GM21367 (cell line): ENCODE measurements at regions not wholly inside any gene's neighbourhood (a gene's known extent, or its start where the extent isn't known, plus 50 kb on each side); places are given as distances from the start of the nearest gene placed in this dataset.
A peak's percentile ranks its signal among the peaks of the same experiment; 100 is the strongest.
"Not testable (repeated sequence)": the region's sequence is repeated elsewhere in the genome, so short reads cannot be mapped to it uniquely, and the experiment has no call there.

Experiments
- ATAC-seq: cut with Tn5 transposase; IDR thresholded peaks from one replicate; pipeline ENCODE4 v1.9.1; 2021; ENCODE audit not compliant: unreplicated experiment

- ATAC-seq: no peak
Measured at GRCh38 chr14:40058901-40059897, 627.0 kb upstream of the FBXO33 start.

GRCh38 chr14:40053416-40053815, 621.2 kb upstream of the FBXO33 start:
- no peak for ATAC-seq

GRCh38 chr14:40028991-40029390, 596.8 kb upstream of the FBXO33 start:
- ATAC-seq: no peak

DNA sequence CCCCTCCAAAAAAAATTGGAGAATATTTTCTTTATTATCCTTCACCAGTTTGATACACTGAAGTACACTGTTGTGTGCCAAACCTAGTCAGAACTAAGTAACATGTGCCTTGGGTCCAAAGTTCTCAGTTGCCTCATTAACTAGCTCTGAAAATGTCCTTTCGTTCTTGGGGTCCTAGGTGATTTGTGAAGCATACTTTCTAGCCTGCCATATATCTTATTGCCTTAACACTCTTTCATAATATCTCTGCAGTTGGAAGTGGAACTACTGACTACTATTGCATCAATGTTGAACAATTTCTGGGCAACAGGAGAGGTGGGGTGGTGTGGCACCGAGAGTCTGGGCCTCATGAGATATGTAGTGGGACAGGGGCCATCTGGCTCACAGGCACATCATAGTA, 592.9 kb upstream of the FBXO33 start:
- no peak for ATAC-seq

DNA sequence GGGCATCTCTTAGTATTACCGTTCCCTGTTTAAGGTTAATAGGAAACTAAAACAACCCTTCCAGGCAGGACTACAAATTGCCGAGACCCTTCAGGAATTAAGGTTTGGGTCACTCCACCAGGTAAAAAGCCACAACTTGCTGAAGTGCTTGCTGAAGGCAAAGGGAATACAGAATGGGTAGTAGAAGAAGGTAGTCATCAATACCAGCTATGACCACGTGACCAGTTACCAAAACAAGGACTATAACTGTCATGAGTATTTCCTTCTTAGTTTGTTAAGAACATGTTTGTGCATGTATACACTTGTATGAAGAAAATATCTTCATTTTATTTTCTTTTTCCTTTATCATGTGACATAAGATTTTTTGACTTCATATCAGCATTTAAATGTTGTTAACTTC, 578.7 kb upstream of the FBXO33 start:
- ATAC-seq: no peak

DNA sequence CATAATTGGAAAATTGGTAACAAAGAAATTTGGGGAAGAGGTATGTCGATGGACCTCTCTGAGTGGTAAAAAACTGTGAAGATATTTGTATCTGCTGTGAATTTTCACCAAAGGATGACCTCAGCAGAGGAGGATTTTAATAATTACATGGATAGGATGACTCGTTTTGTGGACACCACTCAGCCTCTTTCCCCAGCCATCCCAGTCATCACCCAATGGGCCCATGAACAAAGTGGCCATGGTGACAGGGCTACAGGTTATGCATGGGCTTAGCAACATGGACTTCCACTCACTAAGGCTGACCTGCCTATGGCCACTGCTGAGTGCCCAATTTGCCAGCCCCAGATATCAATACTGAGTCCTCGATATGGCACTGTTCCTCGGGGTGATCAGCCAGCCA, 577.5 kb upstream of the FBXO33 start:
- ATAC-seq: no peak

- ATAC-seq: not testable (repeated sequence)
Measured at GRCh38 chr14:40008345-40008744, 576.1 kb upstream of the FBXO33 start.

DNA sequence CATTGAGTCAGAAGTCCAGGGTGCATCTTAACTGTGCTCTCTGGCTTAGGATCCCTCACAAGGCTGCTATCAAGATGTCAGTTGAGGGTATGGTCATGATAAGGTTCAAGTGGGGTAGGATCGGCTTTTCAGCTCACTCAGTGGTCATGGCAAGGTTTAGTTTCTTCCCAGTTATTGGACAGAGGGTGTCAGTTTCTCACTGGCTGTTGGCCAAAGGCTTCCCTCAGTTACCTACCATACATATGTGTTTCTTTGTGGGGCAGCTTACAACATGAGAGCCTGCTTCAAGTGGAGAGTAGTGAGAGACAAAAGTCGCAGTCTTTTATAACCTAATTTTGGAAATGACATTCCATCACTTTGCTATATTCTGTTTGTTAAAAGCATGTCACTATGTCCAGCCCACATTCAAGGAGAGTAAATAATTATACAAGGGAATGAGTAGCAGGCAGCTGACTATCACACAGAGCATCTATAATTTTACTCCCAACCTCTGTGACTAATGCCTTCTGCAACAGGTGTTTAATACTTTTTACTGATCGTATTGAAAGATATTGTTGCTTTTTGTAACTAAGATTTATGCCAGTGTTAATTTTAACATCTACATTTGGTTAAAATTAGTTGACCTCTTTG, 572.8 kb upstream of the FBXO33 start:
- ATAC-seq: no peak

- no peak for ATAC-seq
Measured at GRCh38 chr14:40003773-40004172, 571.5 kb upstream of the FBXO33 start.

- ATAC-seq: no peak
Measured at GRCh38 chr14:39998854-39999253, 566.6 kb upstream of the FBXO33 start.

- no peak for ATAC-seq
Measured at GRCh38 chr14:39998114-39998513, 565.9 kb upstream of the FBXO33 start.

DNA sequence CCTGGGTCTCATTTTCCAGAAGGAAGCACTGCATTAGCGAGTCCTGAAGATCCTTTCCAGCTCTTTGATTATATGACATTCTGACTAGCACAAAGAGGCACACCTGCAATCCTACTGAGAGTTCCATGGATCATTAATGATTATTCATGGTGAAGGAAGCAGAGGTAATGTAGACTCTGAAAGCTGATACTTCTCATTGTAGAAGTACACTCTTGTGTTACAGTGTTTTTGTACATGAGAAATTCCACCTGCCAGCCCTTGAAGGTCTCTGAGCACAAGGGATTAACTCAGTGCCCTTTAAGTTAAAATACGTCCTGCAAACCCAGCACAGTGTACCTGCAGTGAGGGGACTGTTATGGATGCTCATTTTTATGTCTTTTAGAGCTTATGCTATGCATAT, 558.8 kb upstream of the FBXO33 start:
- no peak for ATAC-seq

GRCh38 chr14:39988939-39989338, 556.7 kb upstream of the FBXO33 start:
- no peak for ATAC-seq

GRCh38 chr14:39984323-39984722, 552.1 kb upstream of the FBXO33 start:
- ATAC-seq: no peak

GRCh38 chr14:39977198-39977597, 545.0 kb upstream of the FBXO33 start:
- ATAC-seq: no peak

DNA sequence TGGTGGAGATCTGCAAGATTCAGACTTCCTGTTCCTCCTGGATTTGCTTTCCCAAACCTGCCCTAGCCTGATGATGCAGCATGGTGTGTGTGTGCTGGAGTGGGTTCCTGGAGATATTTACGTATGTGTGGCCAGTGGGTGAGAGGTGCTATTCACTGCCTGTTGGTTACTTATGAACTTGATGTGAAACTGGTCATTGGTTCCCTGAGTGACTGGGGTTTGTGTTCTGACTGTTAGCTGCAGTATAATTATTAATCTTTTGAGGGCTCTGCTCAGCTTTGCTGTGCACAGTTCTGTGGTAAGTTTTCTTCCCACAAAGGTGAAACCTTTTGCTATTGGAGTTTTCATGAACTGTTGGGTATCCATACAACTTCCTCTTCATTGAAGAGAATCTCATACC, 541.8 kb upstream of the FBXO33 start:
- peak; percentile 96 for ATAC-seq

DNA sequence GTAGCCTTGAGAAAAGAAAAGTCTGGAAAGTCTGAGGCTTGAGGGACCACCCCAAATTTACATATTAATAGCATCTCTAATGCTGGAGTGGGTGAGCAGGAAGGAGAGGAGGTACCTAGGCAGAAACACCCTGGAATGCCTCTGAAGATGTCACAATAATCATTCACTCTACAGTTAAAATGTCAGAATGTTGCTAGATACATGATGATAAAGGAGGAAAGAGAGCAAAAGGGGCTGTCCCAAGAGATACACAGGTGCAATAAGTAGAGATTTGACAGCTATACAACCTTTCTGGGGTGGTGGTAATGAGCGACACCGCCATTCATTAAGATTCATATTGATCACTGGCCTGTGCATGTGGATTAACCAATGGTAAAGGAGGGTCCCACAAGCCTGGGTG, 540.5 kb upstream of the FBXO33 start:
- ATAC-seq: no peak

GRCh38 chr14:39967885-39968284, 535.7 kb upstream of the FBXO33 start:
- no peak for ATAC-seq

DNA sequence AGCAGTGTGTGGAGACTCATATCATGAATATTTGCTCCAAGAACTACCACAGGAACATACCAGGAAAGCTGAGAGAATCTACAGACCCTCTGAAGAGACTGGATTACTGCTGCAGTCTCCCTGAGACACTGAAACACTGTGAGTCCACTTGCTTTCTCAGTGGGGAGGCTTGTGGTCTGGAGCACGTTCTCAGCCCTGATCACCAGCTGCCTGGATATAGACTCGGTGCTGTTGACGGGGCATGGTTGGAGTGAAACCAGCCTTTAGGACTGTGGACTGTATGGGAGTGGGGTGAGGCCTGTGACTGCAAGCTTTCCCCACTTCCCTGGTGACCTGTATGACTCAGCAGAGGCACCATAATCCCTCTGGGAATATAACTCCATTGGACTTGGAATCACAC, 525.8 kb upstream of the FBXO33 start:
- ATAC-seq: no peak

GRCh38 chr14:39957290-39957689, 525.1 kb upstream of the FBXO33 start:
- no peak for ATAC-seq

GRCh38 chr14:39956372-39956771, 524.1 kb upstream of the FBXO33 start:
- no peak for ATAC-seq

DNA sequence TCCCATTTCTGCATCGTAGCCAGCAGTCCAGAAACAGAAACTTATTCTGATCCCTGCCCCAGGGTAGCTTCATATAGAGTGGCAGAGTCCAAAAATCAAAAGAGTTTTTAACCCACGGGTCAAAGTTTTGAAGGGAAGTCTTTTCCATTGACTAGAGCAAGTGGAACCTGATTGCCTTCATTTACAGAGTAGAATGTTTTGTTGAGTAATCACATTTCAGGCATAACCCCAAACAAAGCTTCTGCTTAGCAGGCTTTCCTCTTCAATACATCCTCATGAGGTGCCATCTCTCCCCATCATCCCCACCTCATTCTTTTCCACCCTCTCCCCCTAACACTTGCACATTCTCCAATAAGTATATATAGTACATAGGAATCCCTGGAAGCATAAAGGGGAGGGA, 516.0 kb upstream of the FBXO33 start:
- ATAC-seq: no peak
